ENCODE measurements at regions not wholly inside any gene's neighbourhood (a gene's known extent, or its start where the extent isn't known, plus 50 kb on each side); places are given as distances from the start of the nearest gene placed in this dataset.
"Not testable (repeated sequence)": the region's sequence is repeated elsewhere in the genome, so short reads cannot be mapped to it uniquely, and the experiment has no call there.

- Histone ChIP-seq H3K36me3 (ENCODE audit: insufficient read depth, low read length) (no peaks in the 10 kb centered on the region), H3K4me3 (ENCODE audit: low read length) (no peak overlapping the region), H3K27ac (ENCODE audit: low read length) (no peak overlapping the region), H3K4me1 (ENCODE audit: low read length) (no peaks in the 10 kb centered on the region), H3K27me3 (ENCODE audit: low read length) (no peaks in the 10 kb centered on the region), H3K79me2 (ENCODE audit: low read length) (no peaks in the 10 kb centered on the region), H4K20me1 (ENCODE audit: insufficient read depth, low read depth, low read length) (no peaks in the 10 kb centered on the region), H3K4me2 (ENCODE audit: low read depth, low read length, poor library complexity, severe bottlenecking) (no peak overlapping the region), H3K9me2 (replicated peaks; ENCODE audit: insufficient read depth, low read length) (no peaks in the 10 kb centered on the region), H2AFZ (ENCODE audit: low read length) (no peak overlapping the region), H3K9me3 (ENCODE audit: low read length) (peaks cover 17% of the 10 kb centered on the region), H3K9ac (ENCODE audit: low read length) (no peak overlapping the region)
- no peak for DNase-seq
Measured at GRCh38 chr2:14094592-14094991, 537.9 kb upstream of the LRATD1 start.

GRCh38 chr2:14099101-14099500, 533.4 kb upstream of the LRATD1 start:
- not testable (repeated sequence) for H3K4me3 ChIP-seq (ENCODE audit: low read length); H3K9ac ChIP-seq (ENCODE audit: low read length); H2AFZ ChIP-seq (ENCODE audit: low read length); DNase-seq; H3K27me3 ChIP-seq (ENCODE audit: low read length); H3K9me2 ChIP-seq (replicated peaks; ENCODE audit: insufficient read depth, low read length); H3K79me2 ChIP-seq (ENCODE audit: low read length); H3K4me1 ChIP-seq (ENCODE audit: low read length); H3K4me2 ChIP-seq (ENCODE audit: low read depth, low read length, poor library complexity, severe bottlenecking); H3K36me3 ChIP-seq (ENCODE audit: insufficient read depth, low read length); H3K27ac ChIP-seq (ENCODE audit: low read length); H4K20me1 ChIP-seq (ENCODE audit: insufficient read depth, low read depth, low read length)
- peaks cover 13% of the 10 kb centered on the region for H3K9me3 ChIP-seq (ENCODE audit: low read length)

GRCh38 chr2:14114275-14114674, 518.2 kb upstream of the LRATD1 start:
- Histone ChIP-seq H4K20me1 (ENCODE audit: insufficient read depth, low read depth, low read length) (no peaks in the 10 kb centered on the region), H3K4me2 (ENCODE audit: low read depth, low read length, poor library complexity, severe bottlenecking) (no peak overlapping the region), H2AFZ (ENCODE audit: low read length) (no peak overlapping the region), H3K27me3 (ENCODE audit: low read length) (no peaks in the 10 kb centered on the region), H3K4me3 (ENCODE audit: low read length) (no peak overlapping the region), H3K9me3 (ENCODE audit: low read length) (peaks cover 7% of the 10 kb centered on the region; the same call in 1 of the 2 replicates), H3K27ac (ENCODE audit: low read length) (no peak overlapping the region), H3K9ac (ENCODE audit: low read length) (no peak overlapping the region), H3K79me2 (ENCODE audit: low read length) (no peaks in the 10 kb centered on the region), H3K4me1 (ENCODE audit: low read length) (no peaks in the 10 kb centered on the region), H3K36me3 (ENCODE audit: insufficient read depth, low read length) (no peaks in the 10 kb centered on the region), H3K9me2 (replicated peaks; ENCODE audit: insufficient read depth, low read length) (no peaks in the 10 kb centered on the region)
- no peak for DNase-seq

- Histone ChIP-seq H3K4me3 (ENCODE audit: low read length) (no peak overlapping the region), H2AFZ (ENCODE audit: low read length) (no peak overlapping the region), H3K9me3 (ENCODE audit: low read length) (no peaks in the 10 kb centered on the region), H3K9ac (ENCODE audit: low read length) (no peak overlapping the region), H3K27me3 (ENCODE audit: low read length) (no peaks in the 10 kb centered on the region), H3K9me2 (replicated peaks; ENCODE audit: insufficient read depth, low read length) (no peaks in the 10 kb centered on the region), H3K4me2 (ENCODE audit: low read depth, low read length, poor library complexity, severe bottlenecking) (no peak overlapping the region), H3K27ac (ENCODE audit: low read length) (no peak overlapping the region), H4K20me1 (ENCODE audit: insufficient read depth, low read depth, low read length) (no peaks in the 10 kb centered on the region), H3K36me3 (ENCODE audit: insufficient read depth, low read length) (no peaks in the 10 kb centered on the region), H3K4me1 (ENCODE audit: low read length) (no peaks in the 10 kb centered on the region), H3K79me2 (ENCODE audit: low read length) (no peaks in the 10 kb centered on the region)
- DNase-seq = no peak
Measured at GRCh38 chr2:14120376-14120775, 512.1 kb upstream of the LRATD1 start.

- H3K79me2 ChIP-seq (ENCODE audit: low read length) = no peaks in the 10 kb centered on the region
- no peak overlapping the region for H3K27ac ChIP-seq (ENCODE audit: low read length)
- no peaks in the 10 kb centered on the region for H4K20me1 ChIP-seq (ENCODE audit: insufficient read depth, low read depth, low read length)
- no peak for DNase-seq
- no peak overlapping the region for H2AFZ ChIP-seq (ENCODE audit: low read length)
- H3K4me1 ChIP-seq (ENCODE audit: low read length) = no peaks in the 10 kb centered on the region
- no peak overlapping the region for H3K9ac ChIP-seq (ENCODE audit: low read length)
- no peak overlapping the region for H3K4me2 ChIP-seq (ENCODE audit: low read depth, low read length, poor library complexity, severe bottlenecking)
- H3K4me3 ChIP-seq (ENCODE audit: low read length) = no peak overlapping the region
- no peaks in the 10 kb centered on the region for H3K36me3 ChIP-seq (ENCODE audit: insufficient read depth, low read length)
- no peaks in the 10 kb centered on the region; the same call in 1 of the 2 replicates for H3K9me3 ChIP-seq (ENCODE audit: low read length)
- no peaks in the 10 kb centered on the region for H3K9me2 ChIP-seq (replicated peaks; ENCODE audit: insufficient read depth, low read length)
- no peaks in the 10 kb centered on the region for H3K27me3 ChIP-seq (ENCODE audit: low read length)
Measured at GRCh38 chr2:14123436-14124103, 508.9 kb upstream of the LRATD1 start.

GRCh38 chr2:14125624-14126293, 506.8 kb upstream of the LRATD1 start:
- H3K27me3 ChIP-seq (ENCODE audit: low read length) = no peaks in the 10 kb centered on the region
- no peak overlapping the region for H3K4me3 ChIP-seq (ENCODE audit: low read length)
- H3K4me2 ChIP-seq (ENCODE audit: low read depth, low read length, poor library complexity, severe bottlenecking) = no peak overlapping the region
- no peak overlapping the region for H3K27ac ChIP-seq (ENCODE audit: low read length)
- H2AFZ ChIP-seq (ENCODE audit: low read length) = no peak overlapping the region
- no peaks in the 10 kb centered on the region for H3K4me1 ChIP-seq (ENCODE audit: low read length)
- no peak for DNase-seq
- H3K79me2 ChIP-seq (ENCODE audit: low read length) = no peaks in the 10 kb centered on the region
- H3K9me2 ChIP-seq (replicated peaks; ENCODE audit: insufficient read depth, low read length) = no peaks in the 10 kb centered on the region
- no peaks in the 10 kb centered on the region for H4K20me1 ChIP-seq (ENCODE audit: insufficient read depth, low read depth, low read length)
- no peak overlapping the region for H3K9ac ChIP-seq (ENCODE audit: low read length)
- H3K9me3 ChIP-seq (ENCODE audit: low read length) = no peaks in the 10 kb centered on the region; the same call in 1 of the 2 replicates
- no peaks in the 10 kb centered on the region for H3K36me3 ChIP-seq (ENCODE audit: insufficient read depth, low read length)

GRCh38 chr2:14126846-14127245, 505.7 kb upstream of the LRATD1 start:
- no peaks in the 10 kb centered on the region for H3K79me2 ChIP-seq (ENCODE audit: low read length)
- H3K9ac ChIP-seq (ENCODE audit: low read length) = no peak overlapping the region
- no peaks in the 10 kb centered on the region for H3K4me1 ChIP-seq (ENCODE audit: low read length)
- DNase-seq = no peak
- H3K4me3 ChIP-seq (ENCODE audit: low read length) = no peak overlapping the region
- H3K36me3 ChIP-seq (ENCODE audit: insufficient read depth, low read length) = no peaks in the 10 kb centered on the region
- no peaks in the 10 kb centered on the region for H3K27me3 ChIP-seq (ENCODE audit: low read length)
- no peaks in the 10 kb centered on the region for H3K9me2 ChIP-seq (replicated peaks; ENCODE audit: insufficient read depth, low read length)
- no peak overlapping the region for H2AFZ ChIP-seq (ENCODE audit: low read length)
- no peaks in the 10 kb centered on the region for H4K20me1 ChIP-seq (ENCODE audit: insufficient read depth, low read depth, low read length)
- H3K27ac ChIP-seq (ENCODE audit: low read length) = no peak overlapping the region
- no peaks in the 10 kb centered on the region; the same call in 1 of the 2 replicates for H3K9me3 ChIP-seq (ENCODE audit: low read length)
- no peak overlapping the region for H3K4me2 ChIP-seq (ENCODE audit: low read depth, low read length, poor library complexity, severe bottlenecking)

- Histone ChIP-seq H4K20me1 (ENCODE audit: insufficient read depth, low read depth, low read length) (no peaks in the 10 kb centered on the region), H3K9ac (ENCODE audit: low read length) (no peak overlapping the region), H3K4me2 (ENCODE audit: low read depth, low read length, poor library complexity, severe bottlenecking) (no peak overlapping the region), H3K4me1 (ENCODE audit: low read length) (no peaks in the 10 kb centered on the region), H3K4me3 (ENCODE audit: low read length) (no peak overlapping the region), H2AFZ (ENCODE audit: low read length) (no peak overlapping the region), H3K27me3 (ENCODE audit: low read length) (no peaks in the 10 kb centered on the region), H3K9me3 (ENCODE audit: low read length) (peaks cover under 1% of the 10 kb centered on the region; the same call in 1 of the 2 replicates), H3K27ac (ENCODE audit: low read length) (no peak overlapping the region), H3K79me2 (ENCODE audit: low read length) (no peaks in the 10 kb centered on the region), H3K9me2 (replicated peaks; ENCODE audit: insufficient read depth, low read length) (no peaks in the 10 kb centered on the region), H3K36me3 (ENCODE audit: insufficient read depth, low read length) (no peaks in the 10 kb centered on the region)
- no peak for DNase-seq
Measured at GRCh38 chr2:14127765-14128164, 504.8 kb upstream of the LRATD1 start.

All from Karpas-422 (cell line).